NCI-H526 (cell line): ENCODE measurements at regions not wholly inside any gene's neighbourhood (a gene's known extent, or its start where the extent isn't known, plus 50 kb on each side); places are given as distances from the start of the nearest gene placed in this dataset.

Experiments
- DNase-seq, 2 experiments: peaks; one replicate each; lab custom pipeline; 2025; lab: John Stamatoyannopoulos, UW

- no peak for DNase-seq
Measured at GRCh38 chr16:79713609-79714309, 113.2 kb upstream of the MAF start.

GRCh38 chr16:79712276-79712675 lies 111.7 kb upstream of the MAF start:
- DNase-seq: no peak

GRCh38 chr16:79707876-79708275 lies 107.3 kb upstream of the MAF start:
- no peak for DNase-seq

- DNase-seq: no peak
Measured at GRCh38 chr16:79703066-79703465, 102.5 kb upstream of the MAF start.

- DNase-seq: no peak
Measured at GRCh38 chr16:79698341-79698753, 97.8 kb upstream of the MAF start.

GRCh38 chr16:79697562-79698112 lies 97.1 kb upstream of the MAF start:
- DNase-seq: no peak

- no peak for DNase-seq
Measured at GRCh38 chr16:79691007-79691406, 90.5 kb upstream of the MAF start.

- no peak for DNase-seq
Measured at GRCh38 chr16:79690159-79690558, 89.6 kb upstream of the MAF start.

- peak; percentile 2 to 3 for DNase-seq
Measured at GRCh38 chr16:79687249-79688130, 87.0 kb upstream of the MAF start.

GRCh38 chr16:79685871-79686270 lies 85.3 kb upstream of the MAF start:
- DNase-seq: no peak

GRCh38 chr16:79679334-79679733 lies 78.8 kb upstream of the MAF start:
- no peak for DNase-seq

- no peak for DNase-seq
Measured at GRCh38 chr16:79677799-79678530, 77.4 kb upstream of the MAF start.

GRCh38 chr16:79673635-79674034 lies 73.1 kb upstream of the MAF start:
- DNase-seq: no peak

GRCh38 chr16:79672524-79672923 lies 72.0 kb upstream of the MAF start:
- no peak for DNase-seq

GRCh38 chr16:79668502-79668901 lies 68.0 kb upstream of the MAF start:
- DNase-seq: no peak

GRCh38 chr16:79665970-79666369 lies 65.4 kb upstream of the MAF start:
- DNase-seq: no peak

- DNase-seq: peak in 1 of 2 experiments; percentile 0
Measured at GRCh38 chr16:79664407-79664806, 63.9 kb upstream of the MAF start.

- no peak for DNase-seq
Measured at GRCh38 chr16:79662669-79663313, 62.3 kb upstream of the MAF start.

GRCh38 chr16:79662122-79662521 lies 61.6 kb upstream of the MAF start:
- no peak for DNase-seq

GRCh38 chr16:79661578-79661977 lies 61.0 kb upstream of the MAF start:
- DNase-seq: no peak

- DNase-seq: no peak
Measured at GRCh38 chr16:79659344-79659743, 58.8 kb upstream of the MAF start.
